AG04449 (cell line): ENCODE measurements at regions not wholly inside any gene's neighbourhood (a gene's known extent, or its start where the extent isn't known, plus 50 kb on each side); places are given as distances from the start of the nearest gene placed in this dataset.

ENCODE experiments used
- CTCF ChIA-PET: fragments of 350-600 bp; formaldehyde crosslinking; extraction: SDS; loops from one replicate; lab custom pipeline; 2021; ENCODE audit warnings: antibody characterized with exemption; lab: Yijun Ruan, JAX
- POLR2A ChIA-PET: fragments of 400-600, 350-600 bp; formaldehyde crosslinking; extraction: SDS; loops from one replicate; lab custom pipeline; 2020; ENCODE audit warnings: antibody characterized with exemption, inconsistent platforms; lab: Yijun Ruan, JAX
- DNase-seq: peaks from one replicate; pipeline ENCODE4 v3.0.0-alpha.2; 2010; ENCODE audit warnings: low read depth, low spot score
- H3K4me3 ChIP-seq: 2 replicates; pipeline ENCODE4 v1.5.1; 2011; ENCODE audit warnings: low read depth, mild to moderate bottlenecking, control low read depth, low read length
- TF ChIP-seq, protein P1 (sequence below): IDR thresholded peaks from one replicate; pipeline ENCODE4 v1.5.1; 2011; ENCODE audit warnings: mild to moderate bottlenecking, moderate library complexity, low read length, control low read depth, inconsistent platforms; ENCODE audit not compliant: insufficient read depth; ENCODE audit errors: missing control alignments

DNA sequence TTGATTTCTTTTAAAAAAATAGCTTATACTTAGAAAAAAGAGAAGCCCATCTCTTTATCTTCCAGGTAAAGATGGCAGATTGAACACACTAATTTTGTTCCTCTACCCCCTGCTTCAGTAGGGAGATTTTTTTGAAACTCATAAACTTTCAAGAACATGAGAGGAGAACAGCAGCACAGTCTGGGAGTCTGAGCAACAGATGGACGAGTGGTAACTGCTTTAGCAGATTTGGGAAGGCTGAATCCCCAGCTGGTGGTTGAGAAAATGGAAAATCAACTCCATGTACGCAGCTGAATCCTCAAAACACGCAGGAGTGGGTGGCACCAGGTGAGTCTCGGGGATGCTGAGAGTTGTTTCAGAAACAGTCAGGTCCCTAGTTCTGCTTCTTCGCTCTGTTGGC, 114.6 kb upstream of the CTBP2 start:
- ChIA-PET POLR2A (no interaction called here), CTCF (no interaction called here)
- no peak for DNase-seq
- H3K4me3 ChIP-seq, result no peak overlapping the region
- TF ChIP-seq, protein P1, sequence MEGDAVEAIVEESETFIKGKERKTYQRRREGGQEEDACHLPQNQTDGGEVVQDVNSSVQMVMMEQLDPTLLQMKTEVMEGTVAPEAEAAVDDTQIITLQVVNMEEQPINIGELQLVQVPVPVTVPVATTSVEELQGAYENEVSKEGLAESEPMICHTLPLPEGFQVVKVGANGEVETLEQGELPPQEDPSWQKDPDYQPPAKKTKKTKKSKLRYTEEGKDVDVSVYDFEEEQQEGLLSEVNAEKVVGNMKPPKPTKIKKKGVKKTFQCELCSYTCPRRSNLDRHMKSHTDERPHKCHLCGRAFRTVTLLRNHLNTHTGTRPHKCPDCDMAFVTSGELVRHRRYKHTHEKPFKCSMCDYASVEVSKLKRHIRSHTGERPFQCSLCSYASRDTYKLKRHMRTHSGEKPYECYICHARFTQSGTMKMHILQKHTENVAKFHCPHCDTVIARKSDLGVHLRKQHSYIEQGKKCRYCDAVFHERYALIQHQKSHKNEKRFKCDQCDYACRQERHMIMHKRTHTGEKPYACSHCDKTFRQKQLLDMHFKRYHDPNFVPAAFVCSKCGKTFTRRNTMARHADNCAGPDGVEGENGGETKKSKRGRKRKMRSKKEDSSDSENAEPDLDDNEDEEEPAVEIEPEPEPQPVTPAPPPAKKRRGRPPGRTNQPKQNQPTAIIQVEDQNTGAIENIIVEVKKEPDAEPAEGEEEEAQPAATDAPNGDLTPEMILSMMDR, result no peak

DNA sequence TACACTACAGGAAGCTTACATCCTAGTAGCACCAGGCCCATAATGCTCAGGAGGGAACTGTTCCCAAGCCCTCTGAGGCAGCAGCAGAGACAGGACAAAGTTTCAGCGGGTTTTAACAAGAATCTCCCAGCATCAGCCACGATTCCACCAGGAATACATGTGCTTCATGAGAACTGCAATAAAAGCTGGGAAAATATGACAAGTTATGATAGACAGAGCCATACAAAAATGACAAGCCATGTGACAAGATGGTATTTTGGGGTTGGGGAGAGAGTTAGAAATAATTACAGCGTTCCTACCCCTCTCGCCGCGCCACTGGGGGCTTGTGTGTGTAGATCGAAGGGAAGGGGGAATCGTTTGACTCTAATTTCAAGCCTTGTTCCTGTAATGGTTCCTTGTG, 112.7 kb upstream of the CTBP2 start:
- TF ChIP-seq, protein P1, result no peak
- CTCF ChIA-PET, result no interaction called here
- H3K4me3 ChIP-seq, result no peak overlapping the region
- no peak for DNase-seq
- POLR2A ChIA-PET, result no interaction called here

DNA sequence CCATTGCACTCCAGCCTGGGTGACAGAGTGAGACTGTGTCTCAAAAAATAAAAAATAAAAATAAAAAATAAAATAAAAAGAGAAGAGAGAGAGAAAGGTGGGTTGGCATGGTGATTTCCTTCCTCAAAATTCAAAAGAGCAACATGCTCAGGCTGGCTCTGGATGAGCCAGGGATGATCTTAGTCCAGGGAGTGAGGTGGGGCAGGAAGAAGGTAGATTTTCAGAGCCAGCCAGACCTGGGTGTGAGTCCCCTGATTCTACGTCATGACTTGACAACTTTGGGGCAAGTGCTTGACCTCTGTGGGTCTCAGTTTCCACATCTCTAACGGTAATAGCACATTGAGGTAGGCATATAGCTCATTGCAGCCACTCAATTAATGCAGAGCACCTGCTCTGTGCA, 109.4 kb upstream of the CTBP2 start:
- no peak for DNase-seq
- no peak overlapping the region for H3K4me3 ChIP-seq
- TF ChIP-seq, protein P1, result no peak
- CTCF ChIA-PET, result no interaction called here
- POLR2A ChIA-PET, result no interaction called here

DNA sequence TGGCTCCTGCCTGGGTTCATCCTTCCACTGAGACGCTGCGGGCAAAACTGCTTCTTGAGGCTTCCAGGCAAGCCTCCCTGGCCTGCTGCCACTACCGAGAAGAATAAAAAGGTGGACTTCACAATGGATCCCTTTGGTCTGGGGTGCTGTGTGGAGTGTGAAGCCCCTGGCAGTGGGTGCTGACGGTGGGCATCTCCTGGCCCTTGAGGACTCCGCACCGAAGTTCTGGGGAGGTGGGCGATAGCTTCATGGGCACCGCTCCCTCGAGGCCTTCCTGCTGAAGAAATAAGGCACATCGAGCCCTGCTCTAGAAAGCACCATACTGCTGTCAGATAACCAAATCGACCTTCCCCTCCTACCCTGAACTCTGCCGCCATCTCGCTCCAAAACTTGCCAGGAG, 106.6 kb upstream of the CTBP2 start:
- TF ChIP-seq, protein P1, result no peak
- DNase-seq, result no peak
- H3K4me3 ChIP-seq, result no peak overlapping the region
- CTCF ChIA-PET, result no interaction called here
- POLR2A ChIA-PET, result no interaction called here

DNA sequence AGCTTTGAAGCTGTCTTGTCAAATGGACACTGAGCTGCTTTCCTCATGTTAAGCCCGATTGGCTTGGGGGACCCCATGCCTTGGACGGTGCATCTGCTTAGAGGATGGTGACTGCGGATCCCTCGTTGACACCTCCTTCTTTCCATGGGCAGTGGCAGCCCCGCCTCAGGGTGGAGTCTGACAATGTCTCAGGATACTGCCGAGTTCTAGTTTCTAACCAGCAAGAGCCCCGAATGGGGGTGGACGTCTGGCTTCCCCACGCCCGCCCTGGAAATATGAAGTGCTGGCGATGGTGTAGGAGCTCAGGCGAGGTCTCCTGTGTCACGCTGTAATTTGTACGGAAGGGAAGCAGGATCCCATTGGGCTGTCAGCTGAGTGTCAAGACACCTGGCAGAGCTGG, 106.2 kb upstream of the CTBP2 start:
- TF ChIP-seq, protein P1, result no peak
- POLR2A ChIA-PET, result no interaction called here
- CTCF ChIA-PET, result no interaction called here
- no peak overlapping the region for H3K4me3 ChIP-seq
- no peak for DNase-seq

DNA sequence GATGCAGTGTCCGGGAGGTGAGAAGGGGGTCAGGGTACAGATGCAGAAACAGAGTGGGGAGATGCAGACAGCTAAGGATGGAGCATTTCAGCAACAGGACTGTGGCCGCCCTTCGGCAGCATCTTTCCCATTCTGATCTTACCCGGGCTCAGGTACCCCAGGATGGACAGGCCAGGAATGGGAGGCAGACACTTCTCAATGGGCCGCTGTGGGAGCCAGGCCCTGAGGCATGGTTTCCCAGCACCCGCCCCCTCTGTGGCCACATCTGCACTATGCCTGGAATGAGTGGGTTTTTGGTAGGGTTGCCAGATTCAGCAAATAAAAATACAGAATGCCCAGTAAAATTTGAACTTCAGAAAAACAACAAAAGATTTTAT, 105.2 kb upstream of the CTBP2 start:
- no peak for DNase-seq
- TF ChIP-seq, protein P1, result no peak
- ChIA-PET CTCF (no interaction called here), POLR2A (no interaction called here)
- no peak overlapping the region for H3K4me3 ChIP-seq
